Loucy (cell line): ENCODE measurements at regions not wholly inside any gene's neighbourhood (a gene's known extent, or its start where the extent isn't known, plus 50 kb on each side); places are given as distances from the start of the nearest gene placed in this dataset.

Experiments used
- H2AFZ ChIP-seq: fragments of 200-600 bp; sonication (generic); 2 replicates; pipeline ENCODE4 v1.6.0; 2016; ENCODE audit warnings: antibody characterized with exemption, mild to moderate bottlenecking, low read length, moderate library complexity
- H3F3A ChIP-seq: fragments of 200-600 bp; 2 replicates; pipeline ENCODE4 v1.6.0; 2016; ENCODE audit warnings: antibody characterized with exemption, low read depth, mild to moderate bottlenecking
- H3K27me3 ChIP-seq: fragments of 200-600 bp; sonication (generic); 2 replicates; pipeline ENCODE4 v1.6.1; 2014; ENCODE audit warnings: low read length, mild to moderate bottlenecking; ENCODE audit not compliant: insufficient read depth, poor library complexity, severe bottlenecking
- H3K36me3 ChIP-seq: fragments of 200-600 bp; sonication (generic); 2 replicates; pipeline ENCODE4 v1.6.1; 2016; ENCODE audit warnings: low read length; ENCODE audit not compliant: insufficient read depth
- H3K4me1 ChIP-seq: fragments of 200-600 bp; sonication (generic); 2 replicates; pipeline ENCODE4 v1.5.1; 2014; ENCODE audit warnings: low read length, mild to moderate bottlenecking; ENCODE audit not compliant: insufficient read depth, poor library complexity, severe bottlenecking
- H3K4me2 ChIP-seq: fragments of 200-600 bp; sonication (generic); 2 replicates; pipeline ENCODE4 v1.6.0; 2014; ENCODE audit warnings: antibody characterized with exemption, low read length, low read depth, mild to moderate bottlenecking; ENCODE audit not compliant: poor library complexity, severe bottlenecking
- H3K4me3 ChIP-seq: fragments of 200-600 bp; sonication (generic); 2 replicates; pipeline ENCODE4 v1.5.1; 2014; ENCODE audit warnings: low read length, mild to moderate bottlenecking, mixed read lengths; ENCODE audit not compliant: poor library complexity, severe bottlenecking
- H3K79me2 ChIP-seq: fragments of 200-600 bp; sonication (generic); 2 replicates; pipeline ENCODE4 v1.6.1; 2014; ENCODE audit warnings: low read length; ENCODE audit not compliant: insufficient read depth
- H3K9ac ChIP-seq: fragments of 200-600 bp; sonication (generic); 2 replicates; pipeline ENCODE4 v1.6.0; 2014; ENCODE audit warnings: mild to moderate bottlenecking, low read depth, low read length, moderate library complexity; ENCODE audit not compliant: poor library complexity, severe bottlenecking
- H3K9me2 ChIP-seq: fragments of 200-600 bp; sonication (generic); replicated peaks from 2 replicates; pipeline ENCODE4 v1.6.1; 2016; ENCODE audit warnings: low read depth, low read length, mixed read lengths
- H3K9me3 ChIP-seq: fragments of 200-600 bp; sonication (generic); 2 replicates; pipeline ENCODE4 v1.6.1; 2014; ENCODE audit warnings: mild to moderate bottlenecking, antibody characterized with exemption, low read length, low read depth; ENCODE audit not compliant: insufficient read depth
- H4K20me1 ChIP-seq: fragments of 200-600 bp; sonication (generic); 2 replicates; pipeline ENCODE4 v1.6.0; 2014; ENCODE audit warnings: antibody characterized with exemption, low read length, mild to moderate bottlenecking; ENCODE audit not compliant: insufficient read depth, poor library complexity, severe bottlenecking
- EZH2phosphoT487 ChIP-seq: fragments of 200-600 bp; IDR thresholded peaks from 2 replicates; pipeline ENCODE4 v1.6.1; 2018; ENCODE audit warnings: antibody characterized with exemption, mild to moderate bottlenecking, moderate library complexity, borderline replicate concordance
- TF ChIP-seq, protein P1 (sequence below): fragments of 200-600 bp; sonication (generic); conservative IDR thresholded peaks from 2 replicates; pipeline ENCODE4 v1.5.1; 2014; ENCODE audit warnings: mild to moderate bottlenecking, antibody characterized with exemption, low read length

GRCh38 chr10:4775808-4776207 lies 50.2 kb upstream of the AKR1E2 start:
- H3K27me3 ChIP-seq, result peaks cover 6% of the 10 kb centered on the region
- no peaks in the 10 kb centered on the region for H3F3A ChIP-seq
- no peak overlapping the region for H3K4me2 ChIP-seq

GRCh38 chr10:4772202-4772570 lies 53.8 kb upstream of the AKR1E2 start:
- no peaks in the 10 kb centered on the region for H3K9me2 ChIP-seq
- no peaks in the 10 kb centered on the region for H3K9me3 ChIP-seq
- no peaks in the 10 kb centered on the region for H3K79me2 ChIP-seq
- no peaks in the 10 kb centered on the region for H3K4me1 ChIP-seq
- no peak overlapping the region for H3K4me3 ChIP-seq
- H3K4me2 ChIP-seq, result no peak overlapping the region
- no peaks in the 10 kb centered on the region for H3K36me3 ChIP-seq
- no peaks in the 10 kb centered on the region for H3K27me3 ChIP-seq
- H4K20me1 ChIP-seq, result no peaks in the 10 kb centered on the region
- no peak overlapping the region for H3K9ac ChIP-seq
- H3F3A ChIP-seq, result no peaks in the 10 kb centered on the region
- no peak overlapping the region for H2AFZ ChIP-seq
- TF ChIP-seq, protein P1, sequence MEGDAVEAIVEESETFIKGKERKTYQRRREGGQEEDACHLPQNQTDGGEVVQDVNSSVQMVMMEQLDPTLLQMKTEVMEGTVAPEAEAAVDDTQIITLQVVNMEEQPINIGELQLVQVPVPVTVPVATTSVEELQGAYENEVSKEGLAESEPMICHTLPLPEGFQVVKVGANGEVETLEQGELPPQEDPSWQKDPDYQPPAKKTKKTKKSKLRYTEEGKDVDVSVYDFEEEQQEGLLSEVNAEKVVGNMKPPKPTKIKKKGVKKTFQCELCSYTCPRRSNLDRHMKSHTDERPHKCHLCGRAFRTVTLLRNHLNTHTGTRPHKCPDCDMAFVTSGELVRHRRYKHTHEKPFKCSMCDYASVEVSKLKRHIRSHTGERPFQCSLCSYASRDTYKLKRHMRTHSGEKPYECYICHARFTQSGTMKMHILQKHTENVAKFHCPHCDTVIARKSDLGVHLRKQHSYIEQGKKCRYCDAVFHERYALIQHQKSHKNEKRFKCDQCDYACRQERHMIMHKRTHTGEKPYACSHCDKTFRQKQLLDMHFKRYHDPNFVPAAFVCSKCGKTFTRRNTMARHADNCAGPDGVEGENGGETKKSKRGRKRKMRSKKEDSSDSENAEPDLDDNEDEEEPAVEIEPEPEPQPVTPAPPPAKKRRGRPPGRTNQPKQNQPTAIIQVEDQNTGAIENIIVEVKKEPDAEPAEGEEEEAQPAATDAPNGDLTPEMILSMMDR, result no peak
- no peak for TF ChIP-seq EZH2phosphoT487

More at GRCh38 chr10:4775808-4776207, 50.2 kb upstream of the AKR1E2 start:
- Histone ChIP-seq H4K20me1 (no peaks in the 10 kb centered on the region), H2AFZ (no peak overlapping the region), H3K36me3 (no peaks in the 10 kb centered on the region), H3K9me3 (no peaks in the 10 kb centered on the region), H3K4me1 (no peaks in the 10 kb centered on the region), H3K9ac (no peak overlapping the region), H3K79me2 (no peaks in the 10 kb centered on the region), H3K4me3 (no peak overlapping the region), H3K9me2 (no peaks in the 10 kb centered on the region)
- no peak for TF ChIP-seq EZH2phosphoT487
- TF ChIP-seq, protein P1, result no peak

- Histone ChIP-seq H3K36me3 (no peaks in the 10 kb centered on the region), H3K4me3 (no peak overlapping the region), H3K79me2 (no peaks in the 10 kb centered on the region), H2AFZ (no peak overlapping the region), H3K4me1 (no peaks in the 10 kb centered on the region), H3K4me2 (no peak overlapping the region), H3F3A (no peaks in the 10 kb centered on the region), H3K9me2 (no peaks in the 10 kb centered on the region), H3K9me3 (no peaks in the 10 kb centered on the region), H3K9ac (no peak overlapping the region), H4K20me1 (no peaks in the 10 kb centered on the region), H3K27me3 (no peaks in the 10 kb centered on the region)
- no peak for TF ChIP-seq EZH2phosphoT487
- TF ChIP-seq, protein P1, result no peak
Measured at GRCh38 chr10:4771554-4772201, 54.3 kb upstream of the AKR1E2 start.
